CD14-positive monocyte (primary cell): ENCODE measurements at regions not wholly inside any gene's neighbourhood (a gene's known extent, or its start where the extent isn't known, plus 50 kb on each side); places are given as distances from the start of the nearest gene placed in this dataset.

Source experiments
- DNase-seq, 3 donors: peaks; one replicate each; pipeline ENCODE4 v3.0.0-alpha.2; 2011 to 2022
- H2AFZ ChIP-seq: 2 replicates; pipeline ENCODE4 v1.6.0; 2012; ENCODE audit warnings: mild to moderate bottlenecking, low read depth, low read length, inconsistent platforms; ENCODE audit not compliant: insufficient read depth, poor library complexity, severe bottlenecking
- H3K27ac ChIP-seq, 2 donors: 1 replicate in 1 of 2; 2 replicates in 1 of 2; pipeline ENCODE4 v1.5.1; 2012 to 2013; ENCODE audit warnings: low read length in 2 of 2, control low read depth in 1 of 2, inconsistent platforms in 1 of 2, low read depth in 1 of 2, mild to moderate bottlenecking in 1 of 2
- H3K27me3 ChIP-seq, 2 donors: one replicate each; pipeline versions ENCODE4 v1.6.0 to v1.6.1; 2011 to 2013; ENCODE audit warnings: low read length in 2 of 2; ENCODE audit not compliant: control insufficient read depth in 2 of 2, insufficient read depth in 2 of 2
- H3K36me3 ChIP-seq, 2 donors: replicated peaks in 1 of 2; 1 replicate in 1 of 2; 2 replicates in 1 of 2; pipeline versions ENCODE4 v1.5.1 to v1.6.1; 2012 to 2013; ENCODE audit warnings: low read length in 2 of 2, control low read depth in 1 of 2, inconsistent platforms in 1 of 2, mild to moderate bottlenecking in 1 of 2; ENCODE audit not compliant: insufficient read depth in 2 of 2, control insufficient read depth in 1 of 2
- H3K4me1 ChIP-seq, 2 donors: 1 replicate in 1 of 2; 2 replicates in 1 of 2; pipeline versions ENCODE4 v1.5.1 to v1.6.1; 2012 to 2013; ENCODE audit warnings: low read length in 2 of 2, control low read depth in 1 of 2, inconsistent platforms in 1 of 2, mild to moderate bottlenecking in 1 of 2, moderate library complexity in 1 of 2; ENCODE audit not compliant: insufficient read depth in 2 of 2, control insufficient read depth in 1 of 2
- H3K4me2 ChIP-seq: replicated peaks from 2 replicates; pipeline ENCODE3; 2012; ENCODE audit warnings: low read length, moderate library complexity, mild to moderate bottlenecking; ENCODE audit not compliant: poor library complexity, severe bottlenecking; ENCODE audit errors: extremely low read depth
- H3K4me3 ChIP-seq, 3 experiments: fragments of 200-600 bp in 1 of 3; sonication (generic) in 1 of 3; replicated peaks in 1 of 3; 1 replicate in 2 of 3; 2 replicates in 1 of 3; pipeline ENCODE4 v1.5.1; 2011 to 2013; ENCODE audit warnings: low read length in 3 of 3, mild to moderate bottlenecking in 3 of 3, control low read depth in 2 of 3, low read depth in 2 of 3, inconsistent platforms in 1 of 3, moderate library complexity in 1 of 3
- H3K79me2 ChIP-seq: 2 replicates; pipeline ENCODE4 v1.6.0; 2012; ENCODE audit warnings: mild to moderate bottlenecking, control low read depth, inconsistent platforms, low read length, moderate library complexity; ENCODE audit not compliant: insufficient read depth
- H3K9ac ChIP-seq: 2 replicates; pipeline ENCODE4 v1.6.0; 2017; ENCODE audit warnings: low read length, mild to moderate bottlenecking; ENCODE audit not compliant: insufficient read depth, poor library complexity, severe bottlenecking
- H3K9me3 ChIP-seq, 2 donors: replicated peaks in 1 of 2; 1 replicate in 1 of 2; 2 replicates in 1 of 2; pipeline versions ENCODE4 v1.5.1 to v1.6.1; 2012 to 2013; ENCODE audit warnings: low read length in 2 of 2, control low read depth in 1 of 2; ENCODE audit not compliant: control insufficient read depth in 1 of 2, insufficient read depth in 1 of 2
- H4K20me1 ChIP-seq: 2 replicates; pipeline ENCODE4 v1.6.0; 2012; ENCODE audit warnings: mild to moderate bottlenecking, low read length, control low read depth, moderate library complexity; ENCODE audit not compliant: insufficient read depth
- H3K27ac Mint-ChIP-seq, 7 donors: one replicate each; pipeline ENCODE4 v1.8.0; 2020; ENCODE audit warnings: mild to moderate bottlenecking in 7 of 7, mixed read lengths in 7 of 7, moderate library complexity in 6 of 7, inconsistent platforms in 2 of 7
- H3K27me3 Mint-ChIP-seq, 3 donors: one replicate each; pipeline ENCODE4 v1.8.0; 2021 to 2022; ENCODE audit warnings: low read depth in 3 of 3, mild to moderate bottlenecking in 3 of 3, mixed read lengths in 3 of 3, moderate library complexity in 3 of 3, inconsistent platforms in 1 of 3
- H3K36me3 Mint-ChIP-seq, 2 donors: one replicate each; pipeline ENCODE4 v1.8.0; 2020; ENCODE audit warnings: mixed read lengths in 2 of 2, inconsistent platforms in 1 of 2, mild to moderate bottlenecking in 1 of 2
- H3K4me1 Mint-ChIP-seq: one replicate; pipeline ENCODE4 v1.8.0; 2020; ENCODE audit warnings: mild to moderate bottlenecking, mixed read lengths
- H3K4me3 Mint-ChIP-seq, 2 donors: one replicate each; pipeline ENCODE4 v1.8.0; 2020; ENCODE audit warnings: mild to moderate bottlenecking in 2 of 2, mixed read lengths in 2 of 2, moderate library complexity in 1 of 2
- H3K9me3 Mint-ChIP-seq, 7 donors: one replicate each; pipeline ENCODE4 v1.8.0; 2020 to 2022; ENCODE audit warnings: mixed read lengths in 7 of 7, mild to moderate bottlenecking in 6 of 7, moderate library complexity in 6 of 7, inconsistent platforms in 2 of 7
- CTCF ChIP-seq: fragments of 200-600 bp; IDR thresholded peaks from one replicate; pipeline ENCODE4 v1.8.0; 2022; ENCODE audit warnings: antibody characterized with exemption, mild to moderate bottlenecking
- WGBS: methylation state at CpG from one replicate; pipeline ENCODE4 v1.1.5; 2013; ENCODE audit warnings: missing lambda C conversion rate; ENCODE audit not compliant: insufficient coverage; 5-methylcytosine and 5-hydroxymethylcytosine counted together
- intact Hi-C, 2 donors: fragments of 100-400 bp; cut with micrococcal nuclease; formaldehyde crosslinking; loops; one replicate each; pipeline versions ENCODE4 v1.15.0 to v1.15.1; 2023

- Histone ChIP-seq H3K27me3 (no peaks in the 10 kb centered on the region), H3K9me3 (no peaks in the 10 kb centered on the region), H2AFZ (no peak overlapping the region), H3K4me1 (no peaks in the 10 kb centered on the region), H3K4me3 (no peak overlapping the region), H3K79me2 (no peaks in the 10 kb centered on the region), H3K4me2 (no peak overlapping the region), H3K27ac (no peak overlapping the region), H3K9ac (no peak overlapping the region), H4K20me1 (no peaks in the 10 kb centered on the region), H3K36me3 (no peaks in the 10 kb centered on the region)
- WGBS: 100% methylated on average over 1 of the region's 1 CpG
- TF ChIP-seq CTCF: no peak
- no peaks in the 10 kb centered on the region for H3K27me3 Mint-ChIP-seq
- intact Hi-C loops: no loop called here
- H3K36me3 Mint-ChIP-seq: no peaks in the 10 kb centered on the region
- H3K4me1 Mint-ChIP-seq: peaks cover 2% of the 10 kb centered on the region
- no peak overlapping the region for H3K27ac Mint-ChIP-seq
- peaks cover 0 to 4% (median 0%) of the 10 kb centered on the region in 7 donors for H3K9me3 Mint-ChIP-seq
- DNase-seq: no peak
- H3K4me3 Mint-ChIP-seq: no peak overlapping the region
Measured at GRCh38 chr6:49328051-49328744, 134.9 kb downstream of the MMUT start.

GRCh38 chr6:49327571-49327970 lies 135.5 kb downstream of the MMUT start:
- peaks cover 0 to 4% (median 0%) of the 10 kb centered on the region in 7 donors for H3K9me3 Mint-ChIP-seq
- Histone ChIP-seq H4K20me1 (no peaks in the 10 kb centered on the region), H3K27me3 (no peaks in the 10 kb centered on the region), H3K4me1 (no peaks in the 10 kb centered on the region), H3K9ac (no peak overlapping the region), H3K9me3 (no peaks in the 10 kb centered on the region), H3K27ac (no peak overlapping the region), H3K36me3 (no peaks in the 10 kb centered on the region), H3K79me2 (no peaks in the 10 kb centered on the region), H2AFZ (no peak overlapping the region), H3K4me2 (no peak overlapping the region), H3K4me3 (no peak overlapping the region)
- TF ChIP-seq CTCF: no peak
- no peaks in the 10 kb centered on the region for H3K27me3 Mint-ChIP-seq
- no peak overlapping the region for H3K27ac Mint-ChIP-seq
- H3K4me3 Mint-ChIP-seq: no peak overlapping the region
- intact Hi-C loops: no loop called here
- no CpG with 5 or more reads among the region's 2 CpGs for WGBS
- DNase-seq: no peak
- peaks cover 2% of the 10 kb centered on the region for H3K4me1 Mint-ChIP-seq
- no peaks in the 10 kb centered on the region for H3K36me3 Mint-ChIP-seq
